Hematopoietic multipotent progenitor cell treated with erythropoietin and hydrocortisone succinate and interleukin-3 and kit ligand, for 8 days (in vitro differentiated cells): ENCODE measurements at regions not wholly inside any gene's neighbourhood (a gene's known extent, or its start where the extent isn't known, plus 50 kb on each side); places are given as distances from the start of the nearest gene placed in this dataset.

ENCODE experiments used
- DNase-seq: peaks from one replicate; pipeline ENCODE4 v3.0.0-alpha.2; 2015

- no peak for DNase-seq
Observed at GRCh38 chr2:21404827-21405625, 281.3 kb downstream of the TDRD15 start.

- DNase-seq, result no peak
Observed at GRCh38 chr2:21406386-21406785, 282.6 kb downstream of the TDRD15 start.

- no peak for DNase-seq
Observed at GRCh38 chr2:21406911-21407310, 283.1 kb downstream of the TDRD15 start.

- no peak for DNase-seq
Observed at GRCh38 chr2:21407851-21408250, 284.1 kb downstream of the TDRD15 start.

- no peak for DNase-seq
Observed at GRCh38 chr2:21411741-21412140, 288.0 kb downstream of the TDRD15 start.

GRCh38 chr2:21412944-21413443 is 289.2 kb downstream of the TDRD15 start:
- no peak for DNase-seq

- no peak for DNase-seq
Observed at GRCh38 chr2:21415234-21415633, 291.5 kb downstream of the TDRD15 start.

- DNase-seq, result no peak
Observed at GRCh38 chr2:21416226-21416625, 292.5 kb downstream of the TDRD15 start.

GRCh38 chr2:21418456-21418855 is 294.7 kb downstream of the TDRD15 start:
- no peak for DNase-seq

GRCh38 chr2:21420553-21421335 is 297.0 kb downstream of the TDRD15 start:
- DNase-seq, result no peak

- peak; percentile 32 for DNase-seq
Observed at GRCh38 chr2:21422050-21422449, 298.3 kb downstream of the TDRD15 start.

GRCh38 chr2:21422724-21423522 is 299.2 kb downstream of the TDRD15 start:
- DNase-seq, result no peak

- no peak for DNase-seq
Observed at GRCh38 chr2:21423854-21424253, 300.1 kb downstream of the TDRD15 start.

- no peak for DNase-seq
Observed at GRCh38 chr2:21424375-21424774, 300.6 kb downstream of the TDRD15 start.

- DNase-seq, result no peak
Observed at GRCh38 chr2:21427606-21428005, 303.8 kb downstream of the TDRD15 start.

- no peak for DNase-seq
Observed at GRCh38 chr2:21428754-21429153, 305.0 kb downstream of the TDRD15 start.

GRCh38 chr2:21429747-21430146 is 306.0 kb downstream of the TDRD15 start:
- DNase-seq, result no peak

GRCh38 chr2:21431078-21431477 is 307.3 kb downstream of the TDRD15 start:
- DNase-seq, result no peak

GRCh38 chr2:21438949-21439348 is 315.2 kb downstream of the TDRD15 start:
- no peak for DNase-seq

GRCh38 chr2:21441442-21441841 is 317.7 kb downstream of the TDRD15 start:
- no peak for DNase-seq

GRCh38 chr2:21443494-21444105 is 319.8 kb downstream of the TDRD15 start:
- no peak for DNase-seq

- DNase-seq, result no peak
Observed at GRCh38 chr2:21449881-21450280, 326.1 kb downstream of the TDRD15 start.

- no peak for DNase-seq
Observed at GRCh38 chr2:21451403-21451802, 327.6 kb downstream of the TDRD15 start.
